Activated naive CD4-positive, alpha-beta T cell treated with anti-CD3 and anti-CD28 coated beads for 36 hours (primary cell): ENCODE measurements at regions not wholly inside any gene's neighbourhood (a gene's known extent, or its start where the extent isn't known, plus 50 kb on each side); places are given as distances from the start of the nearest gene placed in this dataset.

Experiments used
- CTCF ChIA-PET: fragments of 350-600 bp; sonication (Branson Sonifier 250); formaldehyde crosslinking; loops from one replicate; lab custom pipeline; 2021; ENCODE audit warnings: antibody characterized with exemption; lab: Charles Lee
- DNase-seq: peaks from one replicate; pipeline ENCODE4 v3.0.0-alpha.2; 2020
- H3K27ac Mint-ChIP-seq: one replicate; pipeline ENCODE4 v1.8.0; 2021; ENCODE audit warnings: mild to moderate bottlenecking, mixed read lengths
- H3K27me3 Mint-ChIP-seq: one replicate; pipeline ENCODE4 v1.8.0; 2021; ENCODE audit warnings: low read depth, mixed read lengths
- H3K36me3 Mint-ChIP-seq: one replicate; pipeline ENCODE4 v1.8.0; 2021; ENCODE audit warnings: low read depth, mixed read lengths
- H3K4me1 Mint-ChIP-seq: one replicate; pipeline ENCODE4 v1.8.0; 2021; ENCODE audit warnings: low read depth, mixed read lengths
- H3K4me3 Mint-ChIP-seq: one replicate; pipeline ENCODE4 v1.8.0; 2021; ENCODE audit warnings: mild to moderate bottlenecking, moderate library complexity, mixed read lengths
- H3K9me3 Mint-ChIP-seq: one replicate; pipeline ENCODE4 v1.8.0; 2021; ENCODE audit warnings: mixed read lengths
- intact Hi-C: fragments of 100-400 bp; cut with micrococcal nuclease; formaldehyde crosslinking; loops from one replicate; pipeline ENCODE4 v1.15.1; 2023

DNA sequence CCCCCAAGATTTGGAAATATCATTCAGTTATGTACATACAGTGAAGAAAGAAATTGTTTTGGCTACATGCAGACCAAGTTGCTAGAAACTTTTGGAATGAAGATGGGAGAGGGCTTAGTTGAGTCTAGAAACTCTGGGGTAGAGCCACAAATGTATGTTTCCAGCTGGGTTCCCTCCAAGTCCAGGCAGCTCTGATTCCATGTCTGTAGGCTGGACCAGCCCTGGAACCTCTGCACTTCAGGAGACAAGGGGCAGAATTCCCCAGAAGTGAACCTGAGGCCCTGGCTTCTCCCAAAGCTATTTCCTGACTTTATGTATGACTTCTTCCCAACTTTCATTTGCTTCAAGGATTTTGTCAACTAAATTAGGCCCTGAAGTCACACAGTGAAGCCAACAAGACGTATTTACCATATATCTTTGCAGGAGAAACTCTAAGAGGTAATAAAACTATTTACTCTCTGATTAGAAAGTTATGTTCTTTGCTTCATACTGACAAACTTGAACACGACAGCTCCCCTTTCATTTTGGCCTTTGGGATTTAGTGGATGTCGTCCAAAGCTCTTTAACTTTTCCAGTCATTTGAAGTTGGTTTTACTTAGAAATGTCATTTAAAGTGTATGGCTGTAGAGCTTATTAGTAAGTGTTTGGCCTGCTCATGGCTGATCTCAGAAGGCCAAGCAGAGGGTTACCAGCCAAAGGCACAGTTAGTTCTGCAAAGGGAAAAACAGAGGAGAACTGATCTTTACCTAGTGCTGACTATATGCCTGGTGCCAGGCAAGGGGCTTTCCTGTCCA lies 152.0 kb upstream of the SLC28A3 start:
- intact Hi-C loops = no loop called here
- Mint-ChIP-seq H3K9me3 (no peaks in the 10 kb centered on the region), H3K27me3 (peaks cover 14% of the 10 kb centered on the region), H3K4me1 (no peaks in the 10 kb centered on the region), H3K27ac (no peak overlapping the region), H3K4me3 (no peak overlapping the region), H3K36me3 (no peaks in the 10 kb centered on the region)
- DNase-seq = no peak
- CTCF ChIA-PET = interaction anchor here (0.6 kb wide), 1 partner anchor 703 kb away, joined by 3 read pairs; no protein-coding TSS in a partner anchor

GRCh38 chr9:84493284-84493947 lies 152.9 kb upstream of the SLC28A3 start:
- no peaks in the 10 kb centered on the region for H3K36me3 Mint-ChIP-seq
- CTCF ChIA-PET = no interaction called here
- no peak for DNase-seq
- no peak overlapping the region for H3K4me3 Mint-ChIP-seq
- intact Hi-C loops = no loop called here
- no peaks in the 10 kb centered on the region for H3K9me3 Mint-ChIP-seq
- H3K27ac Mint-ChIP-seq = no peak overlapping the region
- H3K4me1 Mint-ChIP-seq = no peaks in the 10 kb centered on the region
- H3K27me3 Mint-ChIP-seq = peaks cover 10% of the 10 kb centered on the region

- no peak for DNase-seq
- CTCF ChIA-PET = no interaction called here
- no peaks in the 10 kb centered on the region for H3K4me1 Mint-ChIP-seq
- no peak overlapping the region for H3K27ac Mint-ChIP-seq
- intact Hi-C loops = no loop called here
- H3K36me3 Mint-ChIP-seq = no peaks in the 10 kb centered on the region
- peaks cover 4% of the 10 kb centered on the region for H3K27me3 Mint-ChIP-seq
- H3K9me3 Mint-ChIP-seq = no peaks in the 10 kb centered on the region
- no peak overlapping the region for H3K4me3 Mint-ChIP-seq
These were observed 159.5 kb upstream of the SLC28A3 start for GRCh38 chr9:84499969-84500582.

DNA sequence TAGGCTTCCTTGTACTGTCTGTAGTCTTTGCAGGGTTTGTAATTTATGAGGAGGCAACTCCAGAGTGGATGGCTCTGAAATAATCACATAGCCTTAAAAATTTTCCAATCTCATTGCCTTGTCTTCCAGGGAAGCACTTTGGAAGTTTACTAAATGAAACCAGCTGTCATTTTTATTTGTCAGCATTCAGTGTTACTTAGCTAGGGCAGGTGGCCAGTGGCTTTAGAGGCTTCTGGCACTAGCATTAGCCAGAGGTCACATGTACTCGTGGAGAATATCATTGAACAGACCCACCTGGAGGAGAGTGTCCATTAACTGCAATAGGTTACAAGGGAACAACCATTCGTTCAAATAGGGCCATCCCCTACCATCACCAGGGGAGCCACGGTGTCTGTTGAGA lies 160.3 kb upstream of the SLC28A3 start:
- H3K27me3 Mint-ChIP-seq = peaks cover 4% of the 10 kb centered on the region
- H3K4me1 Mint-ChIP-seq = no peaks in the 10 kb centered on the region
- CTCF ChIA-PET = no interaction called here
- intact Hi-C loops = no loop called here
- no peak overlapping the region for H3K27ac Mint-ChIP-seq
- DNase-seq = no peak
- no peaks in the 10 kb centered on the region for H3K36me3 Mint-ChIP-seq
- H3K9me3 Mint-ChIP-seq = no peaks in the 10 kb centered on the region
- no peak overlapping the region for H3K4me3 Mint-ChIP-seq

DNA sequence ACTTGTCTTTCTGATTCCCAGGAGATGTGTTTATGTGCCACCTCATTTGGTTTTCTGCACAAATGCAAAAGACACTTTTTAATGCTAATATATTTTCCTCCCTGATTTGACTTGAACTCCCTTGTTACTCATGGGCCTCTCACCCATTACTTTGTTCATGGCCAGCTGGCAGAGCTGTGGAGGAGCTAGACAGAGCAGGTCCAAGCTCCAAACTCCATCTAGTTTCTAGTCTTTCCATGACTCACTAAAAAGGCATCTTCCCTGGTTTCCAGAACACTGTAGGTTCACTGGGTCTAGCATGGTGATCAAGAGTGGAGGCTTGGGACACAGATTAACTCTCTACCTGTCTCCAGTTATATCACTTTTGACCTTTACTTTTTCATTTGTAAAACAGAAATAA lies 161.0 kb upstream of the SLC28A3 start:
- H3K4me1 Mint-ChIP-seq = no peaks in the 10 kb centered on the region
- intact Hi-C loops = no loop called here
- CTCF ChIA-PET = no interaction called here
- no peaks in the 10 kb centered on the region for H3K36me3 Mint-ChIP-seq
- H3K27me3 Mint-ChIP-seq = peaks cover 4% of the 10 kb centered on the region
- no peak overlapping the region for H3K4me3 Mint-ChIP-seq
- no peak for DNase-seq
- no peaks in the 10 kb centered on the region for H3K9me3 Mint-ChIP-seq
- H3K27ac Mint-ChIP-seq = no peak overlapping the region

GRCh38 chr9:84502066-84502465 lies 161.5 kb upstream of the SLC28A3 start:
- Mint-ChIP-seq H3K9me3 (no peaks in the 10 kb centered on the region), H3K36me3 (no peaks in the 10 kb centered on the region), H3K4me1 (no peaks in the 10 kb centered on the region), H3K27me3 (peaks cover 3% of the 10 kb centered on the region), H3K27ac (no peak overlapping the region), H3K4me3 (no peak overlapping the region)
- DNase-seq = no peak
- intact Hi-C loops = no loop called here
- CTCF ChIA-PET = no interaction called here

- no peak overlapping the region for H3K4me3 Mint-ChIP-seq
- no peaks in the 10 kb centered on the region for H3K36me3 Mint-ChIP-seq
- H3K9me3 Mint-ChIP-seq = no peaks in the 10 kb centered on the region
- no peak for DNase-seq
- intact Hi-C loops = no loop called here
- no peak overlapping the region for H3K27ac Mint-ChIP-seq
- H3K4me1 Mint-ChIP-seq = no peaks in the 10 kb centered on the region
- no peaks in the 10 kb centered on the region for H3K27me3 Mint-ChIP-seq
- CTCF ChIA-PET = no interaction called here
These were observed 163.8 kb upstream of the SLC28A3 start for GRCh38 chr9:84504360-84504759.

GRCh38 chr9:84511651-84512050 lies 157.9 kb upstream of the NTRK2 start:
- Mint-ChIP-seq H3K9me3 (no peaks in the 10 kb centered on the region), H3K4me1 (no peaks in the 10 kb centered on the region), H3K36me3 (no peaks in the 10 kb centered on the region), H3K27me3 (peaks cover 9% of the 10 kb centered on the region), H3K4me3 (no peak overlapping the region), H3K27ac (no peak overlapping the region)
- intact Hi-C loops = no loop called here
- DNase-seq = no peak
- CTCF ChIA-PET = no interaction called here

- DNase-seq = no peak
- CTCF ChIA-PET = no interaction called here
- Mint-ChIP-seq H3K36me3 (no peaks in the 10 kb centered on the region), H3K27me3 (peaks cover 9% of the 10 kb centered on the region), H3K9me3 (no peaks in the 10 kb centered on the region), H3K27ac (no peak overlapping the region), H3K4me1 (no peaks in the 10 kb centered on the region), H3K4me3 (no peak overlapping the region)
- intact Hi-C loops = no loop called here
These were observed 157.0 kb upstream of the NTRK2 start for GRCh38 chr9:84512493-84512892.

GRCh38 chr9:84513473-84513872 lies 156.1 kb upstream of the NTRK2 start:
- Mint-ChIP-seq H3K4me1 (no peaks in the 10 kb centered on the region), H3K36me3 (no peaks in the 10 kb centered on the region), H3K27ac (no peak overlapping the region), H3K4me3 (no peak overlapping the region), H3K27me3 (peaks cover 9% of the 10 kb centered on the region), H3K9me3 (peaks cover 3% of the 10 kb centered on the region)
- DNase-seq = no peak
- CTCF ChIA-PET = no interaction called here
- intact Hi-C loops = no loop called here

GRCh38 chr9:84513979-84514378 lies 155.6 kb upstream of the NTRK2 start:
- no peaks in the 10 kb centered on the region for H3K36me3 Mint-ChIP-seq
- peaks cover 9% of the 10 kb centered on the region for H3K27me3 Mint-ChIP-seq
- H3K9me3 Mint-ChIP-seq = peaks cover 3% of the 10 kb centered on the region
- no peak overlapping the region for H3K27ac Mint-ChIP-seq
- DNase-seq = no peak
- CTCF ChIA-PET = no interaction called here
- no peaks in the 10 kb centered on the region for H3K4me1 Mint-ChIP-seq
- intact Hi-C loops = no loop called here
- H3K4me3 Mint-ChIP-seq = no peak overlapping the region

DNA sequence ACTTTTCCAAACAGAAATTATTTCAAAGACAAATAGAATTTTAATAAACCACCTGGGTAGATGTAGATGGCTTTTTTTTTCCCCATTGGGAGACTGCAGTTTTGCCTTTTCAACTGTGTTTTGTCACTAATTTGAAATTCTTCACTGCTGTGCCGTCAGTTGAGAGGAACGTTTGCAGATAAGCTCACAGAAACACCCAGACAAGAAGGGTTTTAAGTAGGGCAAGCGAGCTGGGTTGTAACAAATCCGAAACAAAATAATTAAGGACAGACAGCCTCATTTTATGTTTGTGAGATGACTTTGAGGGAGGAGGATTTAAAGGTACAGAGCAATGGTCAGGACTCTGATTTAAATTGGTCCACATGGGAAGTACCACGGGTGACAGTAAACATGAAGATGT lies 155.1 kb upstream of the NTRK2 start:
- intact Hi-C loops = no loop called here
- Mint-ChIP-seq H3K4me1 (no peaks in the 10 kb centered on the region), H3K4me3 (no peak overlapping the region), H3K36me3 (no peaks in the 10 kb centered on the region), H3K9me3 (peaks cover 3% of the 10 kb centered on the region), H3K27ac (no peak overlapping the region), H3K27me3 (peaks cover 9% of the 10 kb centered on the region)
- CTCF ChIA-PET = no interaction called here
- no peak for DNase-seq

DNA sequence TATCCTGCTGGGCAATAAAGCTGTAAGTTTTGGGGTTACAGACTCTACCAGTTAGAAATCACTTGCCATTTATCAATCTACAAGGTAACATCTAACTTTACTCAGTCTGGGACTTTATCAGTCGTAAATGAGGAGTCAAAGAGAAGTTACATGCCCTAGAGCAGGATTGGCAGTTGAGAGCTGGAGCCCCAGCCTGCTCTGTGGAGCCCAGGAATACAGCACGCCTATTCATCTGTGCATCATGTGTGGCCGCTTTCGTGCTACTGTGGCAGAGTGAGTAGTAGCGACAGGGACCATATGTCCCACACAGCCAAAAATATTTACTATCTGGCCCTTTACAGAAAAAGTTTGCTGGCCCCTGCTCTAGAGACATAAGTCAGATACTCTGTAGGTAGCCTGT lies 152.5 kb upstream of the NTRK2 start:
- Mint-ChIP-seq H3K36me3 (no peaks in the 10 kb centered on the region), H3K27ac (no peak overlapping the region), H3K27me3 (peaks cover 9% of the 10 kb centered on the region), H3K4me3 (no peak overlapping the region), H3K9me3 (peaks cover 3% of the 10 kb centered on the region), H3K4me1 (no peaks in the 10 kb centered on the region)
- intact Hi-C loops = no loop called here
- CTCF ChIA-PET = no interaction called here
- no peak for DNase-seq
